Panc1 (cell line): ENCODE measurements at regions not wholly inside any gene's neighbourhood (a gene's known extent, or its start where the extent isn't known, plus 50 kb on each side); places are given as distances from the start of the nearest gene placed in this dataset.

Experiments
- ATAC-seq: fragments of 200-7000 bp; cut with Tn5 transposase; 2 replicates; pipeline ENCODE4 v1.9.1; 2020; ENCODE audit warnings: mild to moderate bottlenecking, moderate library complexity
- BruUV-seq: library from RNA; stranded (reverse); fragments of 400-500 nt; replicated peaks from 2 replicates; lab custom pipeline; 2021; lab: Mats Ljungman, UMichigan
- CTCF ChIA-PET: fragments of 300-600 bp; sonication (Branson Sonifier 250); formaldehyde crosslinking; loops from one replicate; lab custom pipeline; 2022; ENCODE audit warnings: antibody characterized with exemption; lab: Charles Lee
- POLR2A ChIA-PET: fragments of 300-600 bp; sonication (Branson Sonifier 250); formaldehyde crosslinking; loops from one replicate; lab custom pipeline; 2022; ENCODE audit warnings: antibody characterized with exemption; lab: Charles Lee
- DNase-seq: peaks from one replicate; pipeline ENCODE4 v3.0.0-alpha.2; 2010; ENCODE audit warnings: low read depth, low spot score
- H3K27ac ChIP-seq: 2 replicates; pipeline ENCODE4 v1.5.1; 2011; ENCODE audit warnings: mild to moderate bottlenecking, low read length, inconsistent platforms
- H3K27me3 ChIP-seq: fragments of 200-500 bp; sonication (Bioruptor generic); 2 replicates; pipeline ENCODE4 v1.6.0; 2014; ENCODE audit warnings: low read length, inconsistent platforms; ENCODE audit not compliant: control insufficient read depth, insufficient read depth
- H3K36me3 ChIP-seq: fragments of 200-500 bp; sonication (Bioruptor generic); 2 replicates; pipeline ENCODE4 v1.5.1; 2014; ENCODE audit warnings: inconsistent platforms, mild to moderate bottlenecking, low read length, moderate library complexity; ENCODE audit not compliant: control insufficient read depth, insufficient read depth
- H3K4me1 ChIP-seq: 2 replicates; pipeline ENCODE4 v1.5.1; 2011; ENCODE audit warnings: inconsistent platforms, mild to moderate bottlenecking, low read length, moderate library complexity; ENCODE audit not compliant: control insufficient read depth, insufficient read depth
- H3K4me3 ChIP-seq, 2 experiments: 2 replicates each; pipeline ENCODE4 v1.5.1; 2011 to 2012; ENCODE audit warnings: low read depth in 2 of 2, low read length in 2 of 2, mild to moderate bottlenecking in 2 of 2, inconsistent platforms in 1 of 2, moderate library complexity in 1 of 2
- H3K9me3 ChIP-seq: fragments of 200-500 bp; sonication (Bioruptor generic); 2 replicates; pipeline ENCODE4 v1.5.1; 2014; ENCODE audit warnings: low read depth, mild to moderate bottlenecking, inconsistent platforms, low read length, moderate library complexity; ENCODE audit not compliant: control insufficient read depth, insufficient read depth
- CTCF ChIP-seq: fragments of 450-650 bp; IDR thresholded peaks from 2 replicates; pipeline ENCODE4 v1.5.1; 2017; ENCODE audit warnings: mild to moderate bottlenecking
- POLR2AphosphoS5 ChIP-seq: IDR thresholded peaks from 2 replicates; pipeline ENCODE4 v1.6.1; 2012; ENCODE audit warnings: mild to moderate bottlenecking, low read depth, low read length, moderate library complexity
- REST ChIP-seq, 2 experiments: IDR thresholded peaks; 2 replicates each; pipeline ENCODE4 v1.6.1; 2011 to 2012; ENCODE audit warnings: low read depth in 2 of 2, control low read depth in 1 of 2, low read length in 1 of 2, mild to moderate bottlenecking in 1 of 2, moderate library complexity in 1 of 2; ENCODE audit not compliant: insufficient read depth in 1 of 2
- SIN3A ChIP-seq: IDR thresholded peaks from 2 replicates; pipeline ENCODE4 v1.6.1; 2012; ENCODE audit warnings: low read depth, mild to moderate bottlenecking, low read length, moderate library complexity, borderline replicate concordance; ENCODE audit not compliant: insufficient read depth
- TCF7L2 ChIP-seq: IDR thresholded peaks from 2 replicates; pipeline ENCODE4 v1.6.1; 2011; ENCODE audit warnings: mild to moderate bottlenecking, low read depth, low read length, inconsistent platforms
- in situ Hi-C: cut with HindIII; loops from 2 replicates; pipeline ENCODE4 v1.10.0; 2016; ENCODE audit warnings: low sequenced_read_pairs, low pct_unique_long_range_greater_than_20kb
- intact Hi-C: fragments of 100-400 bp; cut with micrococcal nuclease; formaldehyde crosslinking; loops from one replicate; pipeline ENCODE4 v1.10.0; 2022; ENCODE audit not compliant: unreplicated experiment

DNA sequence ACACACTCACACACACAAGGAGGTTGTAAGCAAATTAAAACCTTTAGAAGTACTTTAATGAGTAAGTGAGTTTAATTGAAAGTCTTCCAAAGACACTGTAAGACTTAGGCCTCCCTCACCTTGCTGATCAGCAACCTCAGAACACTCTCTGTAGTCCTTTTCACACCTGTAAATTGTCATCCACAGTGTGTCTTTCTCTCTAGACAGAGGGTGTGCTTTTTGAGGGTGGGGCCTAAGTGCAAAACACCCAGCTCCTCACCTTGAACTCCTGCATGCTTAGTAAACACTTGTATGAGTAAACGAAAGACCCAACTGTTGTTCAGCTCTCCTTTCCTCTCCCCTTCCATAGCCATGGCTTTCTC is 183.2 kb upstream of the IL12A start:
- Histone ChIP-seq H3K4me3 (no peak overlapping the region), H3K27me3 (no peaks in the 10 kb centered on the region), H3K4me1 (peaks cover 20% of the 10 kb centered on the region), H3K27ac (no peak overlapping the region), H3K36me3 (no peaks in the 10 kb centered on the region), H3K9me3 (no peaks in the 10 kb centered on the region)
- DNase-seq (no peak), ATAC-seq (no peak; the same call in 1 of the 2 replicates)
- POLR2A ChIA-PET, result no interaction called here
- CTCF ChIA-PET, result interaction anchor here (0.5 to 1.5 kb wide), 5 partner anchors 8 to 553 kb away, joined by 3 to 6 read pairs (median 5); no protein-coding TSS in a partner anchor
- no TSS peak for BruUV-seq
- in situ Hi-C loops (no loop called here), intact Hi-C loops (loop anchor here (1.0 to 5.0 kb wide), 3 partner anchors 38 to 541 kb away; no protein-coding TSS in a partner anchor)
- no peak for TF ChIP-seq POLR2AphosphoS5
- peak; percentile 54 for TF ChIP-seq CTCF
- no peak for TF ChIP-seq TCF7L2

GRCh38 chr3:159806412-159806811 is 182.2 kb upstream of the IL12A start:
- H3K27me3 ChIP-seq, result no peaks in the 10 kb centered on the region
- no TSS peak for BruUV-seq
- POLR2A ChIA-PET, result no interaction called here
- intact Hi-C loops, result loop anchor here (2.0 to 5.0 kb wide), 2 partner anchors 39 to 484 kb away; no protein-coding TSS in a partner anchor
- DNase-seq, result no peak
- no peak for ATAC-seq
- H3K4me3 ChIP-seq, result no peak overlapping the region
- in situ Hi-C loops, result no loop called here
- CTCF ChIA-PET, result no interaction called here
- H3K9me3 ChIP-seq, result no peaks in the 10 kb centered on the region
- TF ChIP-seq TCF7L2 (no peak), REST (IDR thresholded peaks at IDR 0.05; ENCODE audit: insufficient read depth in 1 of 2, low read depth in 2 of 2, low read length in 1 of 2) (no peak), SIN3A (no peak), CTCF (no peak), POLR2AphosphoS5 (no peak)
- no peak overlapping the region for H3K27ac ChIP-seq
- H3K36me3 ChIP-seq, result no peaks in the 10 kb centered on the region
- H3K4me1 ChIP-seq, result peaks cover 20% of the 10 kb centered on the region
